Natural killer cell (primary cell): ENCODE measurements at regions not wholly inside any gene's neighbourhood (a gene's known extent, or its start where the extent isn't known, plus 50 kb on each side); places are given as distances from the start of the nearest gene placed in this dataset.

Experiments
- ATAC-seq, 3 donors: fragments of 150-1000 bp in 2 of 3; fragments of 200-7000 bp in 1 of 3; cut with Tn5 transposase; 1 replicate in 1 of 3; 2 replicates in 2 of 3; pipeline ENCODE4 v1.10.0; 2021; ENCODE audit warnings: mild to moderate bottlenecking in 2 of 3, moderate library complexity in 2 of 3
- DNase-seq, 2 donors: peaks; one replicate each; pipeline versions ENCODE4 v3.0.0 to v3.0.0-alpha.2; 2013 to 2021; ENCODE audit warnings: mixed read lengths in 1 of 2
- H3K27ac ChIP-seq: one replicate; pipeline ENCODE4 v1.5.1; 2013; ENCODE audit warnings: mild to moderate bottlenecking, low read length
- H3K27me3 ChIP-seq: one replicate; pipeline ENCODE4 v1.6.1; 2013; ENCODE audit warnings: low read length; ENCODE audit not compliant: control insufficient read depth, insufficient read depth
- H3K36me3 ChIP-seq: one replicate; pipeline ENCODE4 v1.6.1; 2013; ENCODE audit warnings: low read length; ENCODE audit not compliant: control insufficient read depth, insufficient read depth
- H3K4me1 ChIP-seq: one replicate; pipeline ENCODE4 v1.6.1; 2013; ENCODE audit warnings: low read length; ENCODE audit not compliant: control insufficient read depth, insufficient read depth
- H3K4me3 ChIP-seq: one replicate; pipeline ENCODE4 v1.5.1; 2013; ENCODE audit warnings: low read length
- H3K9me3 ChIP-seq: one replicate; pipeline ENCODE4 v1.6.1; 2013; ENCODE audit warnings: low read length; ENCODE audit not compliant: control insufficient read depth, insufficient read depth
- H3K27ac Mint-ChIP-seq, 2 donors: one replicate each; pipeline ENCODE4 v1.8.0; 2022; ENCODE audit warnings: mild to moderate bottlenecking in 2 of 2, mixed read lengths in 2 of 2, moderate library complexity in 1 of 2
- H3K27me3 Mint-ChIP-seq, 2 donors: one replicate each; pipeline ENCODE4 v1.8.0; 2022; ENCODE audit warnings: low read depth in 2 of 2, mixed read lengths in 2 of 2
- H3K36me3 Mint-ChIP-seq: one replicate; pipeline ENCODE4 v1.8.0; 2022; ENCODE audit warnings: mixed read lengths
- H3K4me1 Mint-ChIP-seq, 2 donors: one replicate each; pipeline ENCODE4 v1.8.0; 2022; ENCODE audit warnings: mixed read lengths in 2 of 2
- H3K4me3 Mint-ChIP-seq: one replicate; pipeline ENCODE4 v1.8.0; 2022; ENCODE audit warnings: mild to moderate bottlenecking, moderate library complexity, mixed read lengths
- H3K9me3 Mint-ChIP-seq, 2 donors: one replicate each; pipeline ENCODE4 v1.8.0; 2022; ENCODE audit warnings: mixed read lengths in 2 of 2
- WGBS: methylation state at CpG from one replicate; pipeline ENCODE4 v1.1.7; 2013; ENCODE audit warnings: missing lambda C conversion rate; ENCODE audit not compliant: insufficient coverage; 5-methylcytosine and 5-hydroxymethylcytosine counted together
- intact Hi-C: fragments of 100-400 bp; cut with micrococcal nuclease; formaldehyde crosslinking; loops from one replicate; pipeline ENCODE4 v1.14.2; 2022
- TF ChIP-seq, protein P1 (sequence below): fragments of 200-600 bp; IDR thresholded peaks from one replicate; pipeline ENCODE4 v1.8.0; 2022; ENCODE audit warnings: antibody characterized with exemption

DNA sequence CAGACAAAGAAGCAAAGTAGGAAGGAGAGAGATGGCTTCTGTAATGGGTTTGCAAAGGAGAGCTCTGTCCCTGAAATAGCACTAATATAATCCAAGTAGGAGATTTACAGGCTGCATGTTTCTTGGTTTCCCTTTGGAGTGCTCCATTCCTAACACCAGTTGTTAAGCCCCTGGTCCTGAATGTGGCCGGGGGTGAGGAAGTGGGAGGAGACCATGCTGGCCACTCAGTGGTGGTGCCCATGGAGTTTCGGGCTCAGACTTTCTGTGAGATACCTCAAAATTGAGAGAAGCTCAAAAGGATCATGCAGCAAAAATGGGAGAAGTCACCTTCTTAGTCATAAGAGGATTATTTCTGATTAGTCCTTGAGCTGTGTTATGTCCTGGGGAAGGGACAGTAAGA lies 88.5 kb downstream of the DAD1 start:
- intact Hi-C loops, result no loop called here
- H3K4me3 ChIP-seq, result no peak overlapping the region
- Mint-ChIP-seq H3K27me3 (no peaks in the 10 kb centered on the region), H3K36me3 (no peaks in the 10 kb centered on the region), H3K9me3 (no peaks in the 10 kb centered on the region), H3K4me1 (peaks cover 43 to 50% of the 10 kb centered on the region in 2 donors), H3K27ac (peak overlapping the region in 1 of 2 donors; percentile 6), H3K4me3 (peak overlapping the region; percentile 10)
- no peaks in the 10 kb centered on the region for H3K36me3 ChIP-seq
- H3K27me3 ChIP-seq, result no peaks in the 10 kb centered on the region
- peaks cover 28% of the 10 kb centered on the region for H3K4me1 ChIP-seq
- no peak for ATAC-seq
- DNase-seq, result no peak
- TF ChIP-seq, protein P1, sequence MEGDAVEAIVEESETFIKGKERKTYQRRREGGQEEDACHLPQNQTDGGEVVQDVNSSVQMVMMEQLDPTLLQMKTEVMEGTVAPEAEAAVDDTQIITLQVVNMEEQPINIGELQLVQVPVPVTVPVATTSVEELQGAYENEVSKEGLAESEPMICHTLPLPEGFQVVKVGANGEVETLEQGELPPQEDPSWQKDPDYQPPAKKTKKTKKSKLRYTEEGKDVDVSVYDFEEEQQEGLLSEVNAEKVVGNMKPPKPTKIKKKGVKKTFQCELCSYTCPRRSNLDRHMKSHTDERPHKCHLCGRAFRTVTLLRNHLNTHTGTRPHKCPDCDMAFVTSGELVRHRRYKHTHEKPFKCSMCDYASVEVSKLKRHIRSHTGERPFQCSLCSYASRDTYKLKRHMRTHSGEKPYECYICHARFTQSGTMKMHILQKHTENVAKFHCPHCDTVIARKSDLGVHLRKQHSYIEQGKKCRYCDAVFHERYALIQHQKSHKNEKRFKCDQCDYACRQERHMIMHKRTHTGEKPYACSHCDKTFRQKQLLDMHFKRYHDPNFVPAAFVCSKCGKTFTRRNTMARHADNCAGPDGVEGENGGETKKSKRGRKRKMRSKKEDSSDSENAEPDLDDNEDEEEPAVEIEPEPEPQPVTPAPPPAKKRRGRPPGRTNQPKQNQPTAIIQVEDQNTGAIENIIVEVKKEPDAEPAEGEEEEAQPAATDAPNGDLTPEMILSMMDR, result no peak
- peak overlapping the region; percentile 3 for H3K27ac ChIP-seq
- H3K9me3 ChIP-seq, result no peaks in the 10 kb centered on the region
- 65% methylated on average over 2 of the region's 2 CpGs for WGBS

DNA sequence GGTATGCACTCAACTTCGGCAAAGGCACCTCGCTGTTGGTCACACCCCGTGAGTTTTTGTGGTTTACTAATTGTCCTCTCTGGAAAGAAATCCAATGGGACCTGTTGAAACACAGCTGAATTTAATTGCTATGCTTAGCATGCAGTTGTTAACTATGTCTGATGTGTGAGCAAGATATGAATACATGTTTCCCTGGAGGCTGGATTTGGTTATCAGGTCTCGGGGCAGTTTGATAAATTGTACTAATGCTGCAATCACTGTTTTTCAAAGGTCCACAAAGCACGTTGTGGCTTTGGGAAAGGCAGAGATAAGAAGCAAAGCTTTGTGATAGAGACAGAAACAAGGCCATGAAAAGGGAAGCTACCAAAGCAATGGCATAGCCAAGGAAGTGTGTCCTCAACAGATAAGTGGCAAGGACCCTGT lies 91.3 kb downstream of the DAD1 start:
- H3K9me3 Mint-ChIP-seq, result no peaks in the 10 kb centered on the region
- WGBS, result 59% methylated on average over 5 of the region's 5 CpGs
- H3K9me3 ChIP-seq, result no peaks in the 10 kb centered on the region
- H3K4me1 ChIP-seq, result peaks cover 42% of the 10 kb centered on the region
- H3K27ac Mint-ChIP-seq, result peak overlapping the region; percentile 81 to 89
- intact Hi-C loops, result no loop called here
- H3K27me3 Mint-ChIP-seq, result no peaks in the 10 kb centered on the region
- TF ChIP-seq, protein P1, result no peak
- no peak overlapping the region for H3K4me3 Mint-ChIP-seq
- no peak overlapping the region for H3K4me3 ChIP-seq
- H3K36me3 Mint-ChIP-seq, result no peaks in the 10 kb centered on the region
- peak overlapping the region; percentile 38 for H3K27ac ChIP-seq
- no peaks in the 10 kb centered on the region for H3K36me3 ChIP-seq
- H3K4me1 Mint-ChIP-seq, result peaks cover 51 to 52% of the 10 kb centered on the region in 2 donors
- no peaks in the 10 kb centered on the region for H3K27me3 ChIP-seq
- DNase-seq (peak in 1 of 2 donors; percentile 4), ATAC-seq (no peak)

DNA sequence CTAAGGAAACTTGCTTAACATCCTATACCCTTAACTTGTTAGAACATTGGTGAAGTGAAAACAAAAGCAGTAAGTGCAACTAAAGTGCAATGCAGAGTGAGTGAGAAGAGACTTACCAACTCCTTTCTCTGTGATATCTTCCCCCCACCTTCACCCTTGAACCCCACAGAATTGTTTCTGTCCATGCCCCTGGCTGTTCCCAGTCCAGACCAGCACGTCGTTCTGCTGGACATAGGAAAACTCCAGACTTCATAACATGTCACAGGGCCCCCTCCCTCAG lies 91.9 kb downstream of the DAD1 start:
- no peaks in the 10 kb centered on the region for H3K27me3 ChIP-seq
- peaks cover 47% of the 10 kb centered on the region for H3K4me1 ChIP-seq
- Mint-ChIP-seq H3K27me3 (no peaks in the 10 kb centered on the region), H3K9me3 (no peaks in the 10 kb centered on the region), H3K27ac (peak overlapping the region; percentile 81 to 89), H3K4me1 (peaks cover 53 to 54% of the 10 kb centered on the region in 2 donors), H3K36me3 (no peaks in the 10 kb centered on the region), H3K4me3 (no peak overlapping the region)
- ATAC-seq (peak; percentile 43 to 51 (median 44)), DNase-seq (peak in 1 of 2 donors; percentile 32)
- H3K4me3 ChIP-seq, result no peak overlapping the region
- intact Hi-C loops, result no loop called here
- WGBS, result 72% methylated on average over 2 of the region's 2 CpGs
- no peaks in the 10 kb centered on the region for H3K9me3 ChIP-seq
- H3K36me3 ChIP-seq, result no peaks in the 10 kb centered on the region
- peak overlapping the region; percentile 38 for H3K27ac ChIP-seq
- TF ChIP-seq, protein P1, result no peak

DNA sequence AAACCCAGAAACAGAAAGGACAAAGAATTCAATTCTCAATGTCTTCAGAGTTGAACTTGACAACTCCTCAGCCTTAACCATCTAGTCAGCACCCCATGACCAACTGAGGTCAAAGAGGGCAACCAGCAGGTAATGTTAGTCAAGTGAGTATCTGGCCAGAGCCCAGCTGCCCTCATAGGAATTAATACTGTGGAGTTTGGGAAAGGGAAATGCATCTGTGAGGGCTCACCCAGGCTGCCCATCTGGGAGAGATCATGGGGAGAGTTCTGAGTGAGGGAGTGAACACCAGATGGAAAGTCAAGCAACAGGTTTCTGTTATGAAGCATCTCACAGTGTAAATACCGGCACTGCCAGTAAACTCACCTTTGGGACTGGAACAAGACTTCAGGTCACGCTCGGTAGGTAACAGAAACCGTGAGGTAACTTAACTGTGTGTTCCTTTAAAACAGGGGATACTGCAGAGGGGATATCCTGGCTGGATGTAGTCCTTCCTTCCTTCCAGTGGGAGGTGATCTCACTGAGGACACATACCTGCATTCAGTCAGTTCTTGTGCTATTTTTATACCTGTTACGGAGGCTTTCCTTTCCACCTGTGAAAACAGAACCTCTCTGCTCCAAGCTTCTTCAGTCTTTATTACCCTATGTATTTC lies 94.4 kb downstream of the DAD1 start:
- Mint-ChIP-seq H3K36me3 (no peaks in the 10 kb centered on the region), H3K4me3 (no peak overlapping the region), H3K27me3 (no peaks in the 10 kb centered on the region), H3K9me3 (no peaks in the 10 kb centered on the region), H3K27ac (peak overlapping the region; percentile 86 to 89), H3K4me1 (peaks cover 68% of the 10 kb centered on the region in 2 donors)
- Histone ChIP-seq H3K27ac (peak overlapping the region; percentile 28), H3K4me1 (peaks cover 59% of the 10 kb centered on the region), H3K4me3 (no peak overlapping the region), H3K9me3 (no peaks in the 10 kb centered on the region), H3K27me3 (no peaks in the 10 kb centered on the region), H3K36me3 (no peaks in the 10 kb centered on the region)
- intact Hi-C loops, result no loop called here
- 83% methylated on average over 4 of the region's 5 CpGs for WGBS
- DNase-seq (peak in 1 of 2 donors; percentile 19), ATAC-seq (no peak)
- TF ChIP-seq, protein P1, result no peak
